ENCODE measurements at regions not wholly inside any gene's neighbourhood (a gene's known extent, or its start where the extent isn't known, plus 50 kb on each side); places are given as distances from the start of the nearest gene placed in this dataset.

- no peak for DNase-seq (ENCODE audit: low spot score in 2 of 2)
- H3K9me3 ChIP-seq, result no peaks in the 10 kb centered on the region
- no peak for TF ChIP-seq EP300 (IDR thresholded peaks at IDR 0.05)
- TF ChIP-seq CTCF (IDR thresholded peaks at IDR 0.05), result no peak
- TF ChIP-seq POLR2A (IDR thresholded peaks at IDR 0.05), result no peak
- no peaks in the 10 kb centered on the region for H3K36me3 ChIP-seq
- H3K4me3 ChIP-seq, result no peak overlapping the region
- H3K27ac ChIP-seq, result no peak overlapping the region
- H3K27me3 ChIP-seq, result no peaks in the 10 kb centered on the region
- H3K4me1 ChIP-seq, result no peaks in the 10 kb centered on the region
Observed at GRCh38 chr6:120186080-120186479, 836.5 kb upstream of the MAN1A1 start.

GRCh38 chr6:120173250-120173649 lies 823.7 kb upstream of the MAN1A1 start:
- H3K9me3 ChIP-seq, result no peaks in the 10 kb centered on the region
- DNase-seq (ENCODE audit: low spot score in 2 of 2), result no peak
- TF ChIP-seq EP300 (IDR thresholded peaks at IDR 0.05) (no peak), POLR2A (IDR thresholded peaks at IDR 0.05) (no peak), CTCF (IDR thresholded peaks at IDR 0.05) (no peak)
- H3K4me3 ChIP-seq, result no peak overlapping the region
- no peaks in the 10 kb centered on the region for H3K27me3 ChIP-seq
- 75 to 80% methylated on average over 2 of the region's 2 CpGs for WGBS, 2 donors
- no peaks in the 10 kb centered on the region for H3K4me1 ChIP-seq
- H3K36me3 ChIP-seq, result no peaks in the 10 kb centered on the region
- no peak overlapping the region for H3K27ac ChIP-seq

- DNase-seq (ENCODE audit: low spot score in 2 of 2), result no peak
- Histone ChIP-seq H3K36me3 (no peaks in the 10 kb centered on the region), H3K9me3 (no peaks in the 10 kb centered on the region), H3K27ac (no peak overlapping the region), H3K4me3 (no peak overlapping the region), H3K4me1 (no peaks in the 10 kb centered on the region), H3K27me3 (no peaks in the 10 kb centered on the region)
- 85 to 86% methylated on average over 4 of the region's 4 CpGs for WGBS, 2 donors
- TF ChIP-seq POLR2A (IDR thresholded peaks at IDR 0.05) (no peak), EP300 (IDR thresholded peaks at IDR 0.05) (no peak)
Observed at GRCh38 chr6:120164531-120164930, 815.0 kb upstream of the MAN1A1 start.

GRCh38 chr6:120157873-120158272 lies 808.3 kb upstream of the MAN1A1 start:
- no peak for TF ChIP-seq EP300 (IDR thresholded peaks at IDR 0.05)
- TF ChIP-seq POLR2A (IDR thresholded peaks at IDR 0.05), result no peak
- no peak for TF ChIP-seq CTCF (IDR thresholded peaks at IDR 0.05)
- Histone ChIP-seq H3K4me3 (no peak overlapping the region), H3K9me3 (peaks cover 0 to 9% (median 0%) of the 10 kb centered on the region in 4 donors), H3K4me1 (no peaks in the 10 kb centered on the region), H3K27ac (no peak overlapping the region), H3K27me3 (no peaks in the 10 kb centered on the region), H3K36me3 (no peaks in the 10 kb centered on the region)
- DNase-seq (ENCODE audit: low spot score in 2 of 2), result no peak

- Histone ChIP-seq H3K27me3 (no peaks in the 10 kb centered on the region), H3K4me3 (no peak overlapping the region), H3K27ac (no peak overlapping the region), H3K9me3 (peaks cover 0 to 15% (median 0%) of the 10 kb centered on the region in 4 donors), H3K36me3 (no peaks in the 10 kb centered on the region), H3K4me1 (no peaks in the 10 kb centered on the region)
- TF ChIP-seq EP300 (IDR thresholded peaks at IDR 0.05) (no peak), POLR2A (IDR thresholded peaks at IDR 0.05) (no peak), CTCF (IDR thresholded peaks at IDR 0.05) (no peak)
- DNase-seq (ENCODE audit: low spot score in 2 of 2), result no peak
- 79 to 87% methylated on average over 4 of the region's 4 CpGs for WGBS, 2 donors
Observed at GRCh38 chr6:120147071-120147871, 797.7 kb upstream of the MAN1A1 start.

Measured in tibial nerve (tissue), 4 donors.